ENCODE measurements at regions not wholly inside any gene's neighbourhood (a gene's known extent, or its start where the extent isn't known, plus 50 kb on each side); places are given as distances from the start of the nearest gene placed in this dataset.

DNA sequence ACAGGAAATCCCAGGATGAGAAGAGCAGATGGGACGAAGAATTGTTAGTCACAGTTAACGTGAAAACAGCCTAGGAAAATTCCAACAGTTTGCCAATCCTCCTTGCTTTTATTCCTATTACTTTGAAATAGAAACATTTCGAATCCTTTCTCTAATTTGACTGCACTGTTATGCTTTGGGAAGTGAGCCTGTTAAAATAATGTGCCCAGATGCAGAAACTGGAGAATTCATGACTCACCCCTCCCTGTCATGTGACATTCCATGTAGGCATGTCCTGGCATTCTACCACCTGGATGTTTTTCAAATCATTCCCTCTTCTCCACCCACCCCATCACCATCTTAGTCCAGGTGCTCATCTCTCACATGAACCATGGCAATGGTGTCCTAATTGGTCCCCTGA, 107.3 kb downstream of the MINAR1 start:
- Histone ChIP-seq H3K9me3 (no peaks in the 10 kb centered on the region), H3K4me3 (no peak overlapping the region), H3K36me3 (no peaks in the 10 kb centered on the region), H3K27me3 (no peaks in the 10 kb centered on the region), H3K4me1 (no peaks in the 10 kb centered on the region), H3K27ac (no peak overlapping the region)
- TF ChIP-seq CTCF (IDR thresholded peaks at IDR 0.05): no peak
- intact Hi-C loops (cut with DNase I): no loop called here
- ATAC-seq: no peak
- no peak for DNase-seq

GRCh38 chr15:79540551-79540950, 108.4 kb downstream of the MINAR1 start:
- DNase-seq (no peak), ATAC-seq (peak; percentile 66)
- H3K27me3 ChIP-seq: no peaks in the 10 kb centered on the region
- no peak overlapping the region for H3K4me3 ChIP-seq
- intact Hi-C loops (cut with DNase I): no loop called here
- H3K27ac ChIP-seq: no peak overlapping the region
- no peak for TF ChIP-seq CTCF (IDR thresholded peaks at IDR 0.05)
- H3K36me3 ChIP-seq: no peaks in the 10 kb centered on the region
- no peaks in the 10 kb centered on the region for H3K9me3 ChIP-seq
- no peaks in the 10 kb centered on the region for H3K4me1 ChIP-seq

DNA sequence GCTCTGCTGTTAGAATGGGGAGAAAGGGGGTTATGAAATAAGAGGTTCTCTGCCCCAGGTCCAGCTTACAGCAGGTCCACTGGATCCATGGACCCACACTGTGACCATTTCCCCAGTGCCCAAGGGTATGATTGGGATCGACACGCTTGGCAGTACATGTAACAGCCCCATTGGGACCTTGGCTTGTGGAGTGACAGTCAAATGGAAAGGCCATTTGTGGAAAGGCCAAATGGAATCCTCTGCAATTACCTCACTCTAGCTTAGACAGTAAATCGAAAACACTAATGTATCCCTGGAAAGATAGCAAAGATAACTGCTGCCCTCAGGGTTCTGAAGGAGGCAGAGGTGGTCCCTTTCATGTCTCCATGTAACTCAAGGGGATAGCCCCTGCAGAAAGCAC, 109.1 kb downstream of the MINAR1 start:
- no peaks in the 10 kb centered on the region for H3K9me3 ChIP-seq
- H3K27me3 ChIP-seq: no peaks in the 10 kb centered on the region
- DNase-seq (no peak), ATAC-seq (no peak)
- intact Hi-C loops (cut with DNase I): no loop called here
- no peak for TF ChIP-seq CTCF (IDR thresholded peaks at IDR 0.05)
- H3K4me1 ChIP-seq: no peaks in the 10 kb centered on the region
- H3K4me3 ChIP-seq: no peak overlapping the region
- no peak overlapping the region for H3K27ac ChIP-seq
- no peaks in the 10 kb centered on the region for H3K36me3 ChIP-seq

GRCh38 chr15:79543097-79543496, 111.0 kb downstream of the MINAR1 start:
- DNase-seq: no peak
- Histone ChIP-seq H3K27me3 (no peaks in the 10 kb centered on the region), H3K4me3 (no peak overlapping the region), H3K36me3 (no peaks in the 10 kb centered on the region), H3K9me3 (no peaks in the 10 kb centered on the region), H3K4me1 (no peaks in the 10 kb centered on the region), H3K27ac (no peak overlapping the region)
- intact Hi-C loops (cut with DNase I): no loop called here
- TF ChIP-seq CTCF (IDR thresholded peaks at IDR 0.05): no peak
- ATAC-seq: no peak

DNA sequence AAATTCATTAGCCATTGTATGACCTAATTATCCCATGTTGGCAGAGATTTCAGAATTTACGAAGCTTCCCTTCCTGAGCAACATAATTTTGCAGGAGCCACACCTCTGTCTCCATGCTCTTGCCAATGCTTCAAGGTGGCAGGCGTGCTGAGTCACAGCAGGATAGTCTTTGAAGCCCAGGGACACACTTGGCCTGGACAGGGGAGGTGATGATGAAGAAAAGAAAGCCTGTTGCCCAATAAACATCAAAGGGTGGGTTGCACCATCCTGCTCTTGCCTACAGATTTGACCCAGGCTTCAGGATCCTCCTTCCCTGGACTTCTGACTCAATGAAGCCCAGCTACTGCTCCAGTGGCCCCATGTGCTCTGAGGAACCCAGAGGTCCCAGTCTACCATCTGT, 117.1 kb downstream of the MINAR1 start:
- no peaks in the 10 kb centered on the region for H3K4me1 ChIP-seq
- no peak for DNase-seq
- intact Hi-C loops (cut with DNase I): no loop called here
- no peak overlapping the region for H3K27ac ChIP-seq
- no peak for TF ChIP-seq CTCF (IDR thresholded peaks at IDR 0.05)
- ATAC-seq: no peak
- H3K4me3 ChIP-seq: no peak overlapping the region
- peaks cover 4% of the 10 kb centered on the region for H3K27me3 ChIP-seq
- no peaks in the 10 kb centered on the region for H3K9me3 ChIP-seq
- no peaks in the 10 kb centered on the region for H3K36me3 ChIP-seq

GRCh38 chr15:79560384-79560783, 128.2 kb downstream of the MINAR1 start:
- no peaks in the 10 kb centered on the region for H3K4me1 ChIP-seq
- ATAC-seq (no peak), DNase-seq (no peak)
- intact Hi-C loops (cut with DNase I): no loop called here
- H3K27me3 ChIP-seq: peaks cover 6% of the 10 kb centered on the region
- no peak overlapping the region for H3K4me3 ChIP-seq
- no peak for TF ChIP-seq CTCF (IDR thresholded peaks at IDR 0.05)
- no peak overlapping the region for H3K27ac ChIP-seq
- no peaks in the 10 kb centered on the region for H3K36me3 ChIP-seq
- no peaks in the 10 kb centered on the region for H3K9me3 ChIP-seq
